Hepatocyte (in vitro differentiated cells): ENCODE measurements at regions not wholly inside any gene's neighbourhood (a gene's known extent, or its start where the extent isn't known, plus 50 kb on each side); places are given as distances from the start of the nearest gene placed in this dataset.

Experiments
- DNase-seq: peaks from one replicate; pipeline ENCODE4 v3.0.0-alpha.2; 2016; ENCODE audit warnings: low spot score
- H2AFZ ChIP-seq: fragments of 200-600 bp; sonication (generic); 2 replicates; pipeline ENCODE4 v1.6.0; 2016; ENCODE audit warnings: antibody characterized with exemption, mild to moderate bottlenecking
- H3K27ac ChIP-seq: fragments of 200-600 bp; sonication (generic); 2 replicates; pipeline ENCODE4 v1.5.1; 2016; ENCODE audit warnings: mild to moderate bottlenecking
- H3K27me3 ChIP-seq: fragments of 200-600 bp; sonication (generic); 2 replicates; pipeline ENCODE4 v1.6.1; 2016
- H3K36me3 ChIP-seq: fragments of 200-600 bp; sonication (generic); replicated peaks from 2 replicates; pipeline ENCODE4 v1.5.1; 2016; ENCODE audit warnings: low read depth; ENCODE audit not compliant: insufficient read depth
- H3K4me1 ChIP-seq: fragments of 200-600 bp; sonication (generic); 2 replicates; pipeline ENCODE4 v1.5.1; 2016; ENCODE audit warnings: mild to moderate bottlenecking, moderate library complexity; ENCODE audit not compliant: insufficient read depth
- H3K4me2 ChIP-seq: fragments of 200-600 bp; sonication (generic); 2 replicates; pipeline ENCODE4 v1.6.0; 2016
- H3K4me3 ChIP-seq: fragments of 200-600 bp; sonication (generic); 2 replicates; pipeline ENCODE4 v1.5.1; 2016; ENCODE audit warnings: mild to moderate bottlenecking
- H3K79me2 ChIP-seq: fragments of 200-600 bp; sonication (generic); 2 replicates; pipeline ENCODE4 v1.6.0; 2017; ENCODE audit warnings: mild to moderate bottlenecking
- H3K9me2 ChIP-seq: fragments of 200-600 bp; sonication (generic); replicated peaks from 2 replicates; pipeline ENCODE4 v1.6.0; 2017; ENCODE audit warnings: mild to moderate bottlenecking; ENCODE audit not compliant: insufficient read depth
- H3K9me3 ChIP-seq: fragments of 200-600 bp; sonication (generic); 2 replicates; pipeline ENCODE4 v1.5.1; 2016; ENCODE audit warnings: low read depth, mild to moderate bottlenecking
- H4K20me1 ChIP-seq: fragments of 200-600 bp; sonication (generic); 2 replicates; pipeline ENCODE4 v1.6.0; 2016; ENCODE audit warnings: mild to moderate bottlenecking; ENCODE audit not compliant: insufficient read depth, poor library complexity, severe bottlenecking
- CTCF ChIP-seq: fragments of 200-600 bp; sonication (generic); IDR thresholded peaks from 2 replicates; pipeline ENCODE4 v1.5.1; 2016; ENCODE audit warnings: antibody characterized with exemption, mild to moderate bottlenecking; ENCODE audit not compliant: poor library complexity
- EZH2 ChIP-seq: fragments of 200-600 bp; sonication (generic); IDR thresholded peaks from 2 replicates; pipeline ENCODE4 v1.6.1; 2016; ENCODE audit warnings: antibody characterized with exemption, mild to moderate bottlenecking, borderline replicate concordance
- EZH2phosphoT487 ChIP-seq: fragments of 200-600 bp; sonication (generic); IDR thresholded peaks from one replicate; pipeline ENCODE4 v1.6.1; 2018; ENCODE audit warnings: antibody characterized with exemption, mild to moderate bottlenecking, low read depth, moderate library complexity; ENCODE audit not compliant: unreplicated experiment, severe bottlenecking
- WGBS: methylation state at CpG from one replicate; pipeline ENCODE4 v1.1.6; 2016; ENCODE audit warnings: low lambda C conversion rate; ENCODE audit errors: missing lambda C conversion rate; 5-methylcytosine and 5-hydroxymethylcytosine counted together

GRCh38 chr4:188246488-188246887 lies 107.2 kb downstream of the TRIML1 start:
- Histone ChIP-seq H3K4me3 (no peak overlapping the region), H3K27me3 (no peaks in the 10 kb centered on the region), H3K9me3 (no peaks in the 10 kb centered on the region), H3K79me2 (no peaks in the 10 kb centered on the region), H3K9me2 (no peaks in the 10 kb centered on the region), H3K27ac (no peak overlapping the region), H3K36me3 (no peaks in the 10 kb centered on the region), H2AFZ (no peak overlapping the region), H3K4me2 (no peak overlapping the region), H4K20me1 (no peaks in the 10 kb centered on the region), H3K4me1 (no peaks in the 10 kb centered on the region)
- WGBS: 69% methylated on average over 8 of the region's 8 CpGs
- no peak for TF ChIP-seq EZH2phosphoT487
- no peak for TF ChIP-seq EZH2
- no peak for TF ChIP-seq CTCF
- DNase-seq: no peak

DNA sequence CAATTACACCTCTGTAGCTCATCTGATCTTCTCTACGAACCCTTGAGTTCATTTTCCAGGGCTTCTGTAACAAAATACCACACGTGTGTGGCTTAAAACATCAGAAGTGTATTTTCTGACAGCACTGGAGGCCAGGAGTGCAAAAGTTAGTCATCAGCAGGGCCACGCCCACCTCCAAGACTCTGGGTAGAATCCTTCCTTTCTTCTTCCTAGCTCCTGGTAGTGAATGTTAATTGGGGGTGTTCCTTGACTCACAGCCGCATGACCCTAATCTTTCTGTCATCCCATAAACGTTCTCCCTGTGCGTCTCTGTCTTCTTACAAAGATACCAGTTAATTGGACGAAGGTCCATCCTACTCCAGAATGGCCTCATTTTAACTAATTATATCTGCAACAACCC lies 115.0 kb downstream of the TRIML1 start:
- Histone ChIP-seq H3K27ac (no peak overlapping the region), H3K9me3 (no peaks in the 10 kb centered on the region), H2AFZ (no peak overlapping the region), H3K36me3 (no peaks in the 10 kb centered on the region), H3K27me3 (no peaks in the 10 kb centered on the region), H4K20me1 (no peaks in the 10 kb centered on the region), H3K4me3 (no peak overlapping the region), H3K9me2 (no peaks in the 10 kb centered on the region), H3K4me1 (no peaks in the 10 kb centered on the region), H3K79me2 (no peaks in the 10 kb centered on the region), H3K4me2 (no peak overlapping the region)
- TF ChIP-seq EZH2 (no peak), EZH2phosphoT487 (no peak), CTCF (no peak)
- 85% methylated on average over 7 of the region's 7 CpGs for WGBS
- no peak for DNase-seq

GRCh38 chr4:188262464-188262863 lies 123.2 kb downstream of the TRIML1 start:
- no peak overlapping the region for H3K27ac ChIP-seq
- no peaks in the 10 kb centered on the region for H3K36me3 ChIP-seq
- no peaks in the 10 kb centered on the region for H4K20me1 ChIP-seq
- no peaks in the 10 kb centered on the region for H3K4me1 ChIP-seq
- no peak overlapping the region for H3K4me2 ChIP-seq
- H3K79me2 ChIP-seq: no peaks in the 10 kb centered on the region
- no peak overlapping the region for H2AFZ ChIP-seq
- H3K9me2 ChIP-seq: no peaks in the 10 kb centered on the region
- no peaks in the 10 kb centered on the region for H3K9me3 ChIP-seq
- DNase-seq: no peak
- H3K27me3 ChIP-seq: no peaks in the 10 kb centered on the region
- 78% methylated on average over 10 of the region's 10 CpGs for WGBS
- TF ChIP-seq EZH2phosphoT487 (no peak), CTCF (no peak), EZH2 (no peak)
- H3K4me3 ChIP-seq: no peak overlapping the region

DNA sequence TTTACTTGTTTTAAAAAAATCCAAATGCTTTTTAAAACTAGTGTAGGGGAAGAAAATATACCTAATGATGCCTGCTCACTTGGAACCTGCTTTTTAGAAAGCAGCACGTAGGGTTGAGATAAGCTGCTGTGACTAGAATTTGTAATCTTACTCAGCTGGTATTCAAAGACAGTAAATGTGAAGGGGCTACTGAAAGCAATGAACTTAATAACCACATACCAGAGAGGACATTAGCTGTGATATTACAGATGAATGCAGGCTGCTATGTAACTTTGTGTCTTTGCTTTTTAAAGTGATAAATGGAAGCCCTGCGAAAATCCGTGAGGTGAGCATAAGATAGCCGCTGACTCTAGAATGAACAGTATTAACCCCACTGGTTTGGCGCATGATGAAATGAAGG lies 124.1 kb downstream of the TRIML1 start:
- TF ChIP-seq EZH2phosphoT487 (no peak), CTCF (no peak), EZH2 (no peak)
- Histone ChIP-seq H3K9me2 (no peaks in the 10 kb centered on the region), H4K20me1 (no peaks in the 10 kb centered on the region), H3K4me1 (no peaks in the 10 kb centered on the region), H2AFZ (no peak overlapping the region), H3K79me2 (no peaks in the 10 kb centered on the region), H3K27me3 (no peaks in the 10 kb centered on the region), H3K36me3 (no peaks in the 10 kb centered on the region), H3K4me2 (no peak overlapping the region), H3K27ac (no peak overlapping the region), H3K4me3 (no peak overlapping the region), H3K9me3 (no peaks in the 10 kb centered on the region)
- WGBS: 76% methylated on average over 5 of the region's 5 CpGs
- no peak for DNase-seq
